ENCODE measurements at regions not wholly inside any gene's neighbourhood (a gene's known extent, or its start where the extent isn't known, plus 50 kb on each side); places are given as distances from the start of the nearest gene placed in this dataset.

- TF ChIP-seq, protein P1, sequence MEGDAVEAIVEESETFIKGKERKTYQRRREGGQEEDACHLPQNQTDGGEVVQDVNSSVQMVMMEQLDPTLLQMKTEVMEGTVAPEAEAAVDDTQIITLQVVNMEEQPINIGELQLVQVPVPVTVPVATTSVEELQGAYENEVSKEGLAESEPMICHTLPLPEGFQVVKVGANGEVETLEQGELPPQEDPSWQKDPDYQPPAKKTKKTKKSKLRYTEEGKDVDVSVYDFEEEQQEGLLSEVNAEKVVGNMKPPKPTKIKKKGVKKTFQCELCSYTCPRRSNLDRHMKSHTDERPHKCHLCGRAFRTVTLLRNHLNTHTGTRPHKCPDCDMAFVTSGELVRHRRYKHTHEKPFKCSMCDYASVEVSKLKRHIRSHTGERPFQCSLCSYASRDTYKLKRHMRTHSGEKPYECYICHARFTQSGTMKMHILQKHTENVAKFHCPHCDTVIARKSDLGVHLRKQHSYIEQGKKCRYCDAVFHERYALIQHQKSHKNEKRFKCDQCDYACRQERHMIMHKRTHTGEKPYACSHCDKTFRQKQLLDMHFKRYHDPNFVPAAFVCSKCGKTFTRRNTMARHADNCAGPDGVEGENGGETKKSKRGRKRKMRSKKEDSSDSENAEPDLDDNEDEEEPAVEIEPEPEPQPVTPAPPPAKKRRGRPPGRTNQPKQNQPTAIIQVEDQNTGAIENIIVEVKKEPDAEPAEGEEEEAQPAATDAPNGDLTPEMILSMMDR (IDR thresholded peaks at IDR 0.05 in 4 of 5, conservative IDR thresholded peaks at IDR 0.05 in 1 of 5), result no peak
- no peak for TF ChIP-seq POLR2A (IDR thresholded peaks at IDR 0.05)
Observed at GRCh38 chr10:53382543-53382942, 610.0 kb upstream of the MBL2 start.
